HG02885 (cell line): ENCODE measurements at regions not wholly inside any gene's neighbourhood (a gene's known extent, or its start where the extent isn't known, plus 50 kb on each side); places are given as distances from the start of the nearest gene placed in this dataset.
A peak's percentile ranks its signal among the peaks of the same experiment; 100 is the strongest.
"Not testable (repeated sequence)": the region's sequence is repeated elsewhere in the genome, so short reads cannot be mapped to it uniquely, and the experiment has no call there.

Source experiments
- ATAC-seq: cut with Tn5 transposase; IDR thresholded peaks from one replicate; pipeline ENCODE4 v1.9.1; 2021; ENCODE audit warnings: mild to moderate bottlenecking; ENCODE audit not compliant: unreplicated experiment, poor library complexity

DNA sequence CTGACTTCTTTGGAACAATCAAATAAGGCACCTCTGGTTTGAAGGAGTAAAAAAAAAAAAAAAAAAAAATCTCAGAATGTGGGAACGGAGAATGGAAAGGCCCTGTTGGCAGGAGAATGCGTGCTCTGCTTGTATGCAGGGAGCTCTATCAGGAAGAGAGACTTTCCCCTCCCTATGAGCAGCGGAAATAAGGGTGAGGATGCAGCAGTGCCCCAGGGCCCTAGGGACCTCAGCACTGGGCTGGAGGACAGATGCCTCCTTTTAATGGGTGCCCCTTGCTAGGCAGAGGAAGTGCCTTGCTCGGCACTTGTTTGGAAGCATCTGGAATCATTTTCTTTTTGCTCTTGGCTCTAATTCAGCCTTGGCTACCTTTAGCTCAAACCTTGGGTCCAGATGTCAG, 283.4 kb upstream of the NBPF12 start:
- ATAC-seq = not testable (repeated sequence)

- ATAC-seq = not testable (repeated sequence)
These were observed 292.0 kb upstream of the NBPF12 start for GRCh38 chr1:146645978-146646604.

- not testable (repeated sequence) for ATAC-seq
These were observed 296.6 kb upstream of the NBPF12 start for GRCh38 chr1:146641534-146641933.

- not testable (repeated sequence) for ATAC-seq
These were observed 297.5 kb upstream of the NBPF12 start for GRCh38 chr1:146640671-146641070.

DNA sequence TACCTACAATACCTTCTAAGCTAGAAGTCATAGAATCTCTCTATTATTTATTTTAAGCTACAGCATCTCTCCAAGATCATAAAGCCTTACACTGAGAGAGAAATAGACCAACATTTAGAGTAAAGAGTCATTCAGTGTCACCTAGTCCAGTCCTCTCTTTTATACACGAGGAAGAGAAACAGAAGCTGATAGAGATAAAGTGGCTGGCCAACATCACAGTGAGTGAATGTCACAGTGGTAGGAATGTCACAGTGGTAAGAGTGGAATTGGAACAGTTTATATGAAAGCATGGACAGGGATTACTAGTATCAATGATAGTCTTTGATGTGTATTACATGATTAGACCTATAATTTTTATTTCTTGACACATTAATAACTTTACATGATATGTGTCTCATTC, 307.8 kb upstream of the NBPF12 start:
- ATAC-seq = not testable (repeated sequence)

DNA sequence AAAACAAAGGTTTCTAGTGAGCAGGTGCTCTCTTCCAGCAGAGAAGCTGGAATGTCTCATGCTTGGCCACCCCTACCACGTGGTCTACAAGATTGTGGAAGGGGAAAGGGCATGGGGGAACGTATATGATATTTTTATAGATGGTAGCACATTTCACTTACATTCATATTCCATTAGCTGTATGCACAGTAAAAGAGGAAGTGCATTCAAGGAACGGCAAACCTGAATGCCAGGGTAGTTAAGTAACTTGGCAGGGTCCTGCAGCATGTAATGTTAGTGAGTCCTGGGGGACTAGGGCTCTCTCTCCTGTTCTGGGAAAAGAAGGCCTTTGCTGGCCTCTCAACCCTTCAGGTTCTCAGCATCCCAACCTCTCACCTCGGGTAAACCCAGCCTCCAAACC, 319.5 kb upstream of the NBPF12 start:
- ATAC-seq = not testable (repeated sequence)

GRCh38 chr1:146604681-146605080, 333.4 kb upstream of the NBPF12 start:
- not testable (repeated sequence) for ATAC-seq

DNA sequence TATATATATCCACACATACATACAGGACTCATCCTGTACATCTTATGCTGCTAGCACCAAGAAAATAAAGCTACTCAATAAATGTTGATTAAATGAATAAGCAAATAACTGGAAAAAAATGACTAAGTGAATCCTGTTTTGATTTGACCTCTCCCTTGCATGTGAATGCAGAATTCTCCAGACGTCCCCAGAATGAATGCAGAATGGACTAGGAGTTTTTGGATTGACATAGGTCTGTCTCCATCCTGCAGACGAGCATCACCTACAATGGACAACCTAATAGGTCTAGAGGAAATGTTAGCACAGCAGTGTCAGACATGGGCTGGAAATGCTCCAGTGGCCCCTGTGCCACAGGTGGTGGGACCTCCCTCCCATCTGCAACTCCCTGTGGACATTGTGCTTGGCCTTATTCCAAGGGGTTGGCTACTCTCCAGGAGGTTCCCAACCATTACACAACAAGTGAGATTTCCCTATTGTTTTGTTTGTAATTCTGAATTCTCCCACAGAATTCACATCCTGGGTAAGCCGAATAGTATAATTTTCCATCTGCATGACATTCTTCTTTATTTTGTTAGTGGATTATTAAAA, 337.3 kb upstream of the NBPF12 start:
- not testable (repeated sequence) for ATAC-seq

DNA sequence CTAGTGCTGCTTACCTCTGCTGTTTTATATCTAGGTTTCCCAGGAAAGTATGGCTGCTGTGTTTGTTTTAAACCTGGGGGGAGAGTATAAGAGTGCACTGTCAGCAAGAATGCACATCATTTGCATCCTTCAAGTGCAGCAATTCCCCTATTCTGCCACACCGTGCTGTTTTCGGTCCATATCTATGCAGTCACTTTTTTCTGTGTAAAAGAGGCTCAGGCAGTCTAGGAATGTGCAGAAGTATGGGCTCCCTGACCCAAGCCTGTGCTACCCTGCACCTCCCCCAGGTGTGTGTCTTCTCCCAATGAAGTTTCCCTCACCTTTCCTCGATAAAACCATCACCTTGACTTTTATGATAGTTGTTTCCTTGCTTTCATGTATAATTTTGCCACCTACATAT, 338.2 kb upstream of the NBPF12 start:
- ATAC-seq = not testable (repeated sequence)

DNA sequence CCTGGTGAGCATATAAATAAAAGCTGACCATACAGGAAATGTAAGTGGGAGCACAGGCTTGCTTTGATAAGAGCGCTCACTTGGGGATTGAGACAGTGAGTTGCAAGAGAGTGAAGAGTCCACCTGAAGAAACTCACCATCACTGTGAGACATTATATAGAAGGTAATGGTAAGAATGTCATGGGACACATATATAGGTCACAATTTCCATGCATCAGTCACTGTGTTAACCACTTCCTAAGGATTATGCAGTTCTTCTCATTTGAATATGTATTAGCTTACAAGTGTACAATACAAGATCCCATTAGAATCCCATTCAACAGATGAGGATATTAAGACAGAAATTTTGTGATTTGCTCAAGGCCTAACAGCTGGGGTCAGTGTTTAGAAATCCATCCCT, 352.4 kb upstream of the NOTCH2NLA start:
- not testable (repeated sequence) for ATAC-seq

DNA sequence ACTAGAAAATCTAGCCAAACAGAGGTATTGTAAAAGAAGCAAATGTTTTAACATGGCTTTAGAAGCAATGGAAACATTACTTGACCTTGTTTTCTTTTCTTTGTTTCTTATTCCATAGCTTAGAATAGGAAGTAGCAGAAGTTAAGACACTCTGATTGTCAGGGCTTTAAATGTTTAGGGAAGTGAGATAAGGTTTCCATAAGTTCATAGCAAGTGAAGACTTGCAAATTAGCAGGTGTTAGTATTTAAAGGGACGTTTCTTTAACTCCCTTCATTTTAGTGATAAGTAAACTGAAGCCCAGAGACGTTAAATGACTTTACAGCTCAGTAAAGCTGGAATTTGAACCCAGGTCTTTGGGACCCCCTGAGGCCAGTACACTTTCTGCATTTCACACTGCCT, 338.7 kb upstream of the NOTCH2NLA start:
- not testable (repeated sequence) for ATAC-seq

DNA sequence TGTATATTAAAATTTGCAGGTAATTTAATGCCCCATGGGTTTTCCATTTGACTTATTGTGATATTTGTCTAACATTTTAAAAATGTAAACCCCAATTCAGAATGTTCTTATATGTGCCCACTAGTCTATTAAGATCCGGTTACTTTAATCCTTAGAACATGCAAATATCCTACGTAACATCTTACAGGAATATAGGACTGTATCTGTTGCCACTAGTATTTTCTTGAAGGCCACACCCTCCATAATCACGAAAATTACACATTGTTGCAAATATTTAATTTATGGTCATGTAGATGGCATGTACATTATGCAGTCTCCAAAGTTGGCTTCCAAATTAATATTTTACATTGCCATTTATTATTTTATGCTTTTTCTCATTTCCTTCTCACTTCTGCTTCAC, 329.2 kb upstream of the NOTCH2NLA start:
- ATAC-seq = not testable (repeated sequence)

DNA sequence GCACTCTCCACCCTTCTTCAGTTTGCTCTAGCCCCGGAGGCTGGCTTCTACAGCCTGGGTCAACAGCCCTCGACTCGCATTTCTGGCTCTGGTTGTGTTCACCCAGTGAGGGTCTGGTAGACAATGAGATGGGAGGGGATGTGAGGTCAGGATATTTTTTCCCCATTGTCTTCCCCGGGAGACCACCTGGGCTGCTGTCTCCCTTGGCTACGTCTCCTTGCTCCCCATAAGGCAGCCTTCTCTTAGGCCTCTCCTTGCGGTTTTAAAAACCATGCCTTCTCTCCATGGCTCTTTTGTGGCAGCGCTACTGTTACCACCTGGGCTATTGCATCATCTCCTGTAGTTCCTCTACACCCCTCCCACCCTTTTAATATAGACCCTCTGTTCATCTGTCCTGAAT, 327.6 kb upstream of the NOTCH2NLA start:
- not testable (repeated sequence) for ATAC-seq

DNA sequence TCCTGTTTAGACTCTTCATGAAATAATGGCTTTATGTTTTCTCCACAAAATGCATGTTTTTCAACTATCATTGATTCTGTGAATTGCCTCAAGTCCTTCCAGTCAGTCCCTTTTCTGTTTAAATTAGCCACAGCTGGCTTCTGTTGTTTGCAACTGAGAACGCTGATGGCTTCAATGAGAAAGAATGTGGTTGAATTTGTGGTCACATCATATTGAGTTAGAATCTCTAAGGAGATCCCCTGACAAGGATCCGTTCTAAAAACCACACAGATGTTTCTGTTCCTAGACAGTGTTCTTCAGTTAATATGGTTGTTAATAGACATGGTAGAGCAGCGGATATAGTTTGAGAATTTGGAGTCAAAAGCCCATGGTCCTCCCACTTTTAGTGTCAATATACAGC, 323.6 kb upstream of the NOTCH2NLA start:
- not testable (repeated sequence) for ATAC-seq

DNA sequence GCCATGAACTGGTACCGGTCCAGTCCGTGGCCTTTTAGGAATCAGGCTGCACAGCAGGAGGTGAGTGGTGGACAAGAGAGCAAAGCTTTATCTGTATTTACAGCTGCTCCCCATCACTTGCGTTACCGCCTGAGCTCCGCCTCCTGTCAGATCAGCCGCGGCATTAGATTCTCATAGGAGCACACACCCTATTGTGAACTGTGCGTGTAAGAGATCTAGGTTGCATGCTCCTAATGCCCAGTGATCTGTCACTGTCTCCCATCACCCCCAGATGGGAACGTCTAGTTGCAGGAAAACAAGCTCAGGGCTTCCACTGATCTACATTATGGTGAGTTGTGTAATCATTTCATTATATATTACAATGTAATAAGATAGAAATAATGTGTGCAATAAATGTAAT, 319.9 kb upstream of the NOTCH2NLA start:
- ATAC-seq = not testable (repeated sequence)

DNA sequence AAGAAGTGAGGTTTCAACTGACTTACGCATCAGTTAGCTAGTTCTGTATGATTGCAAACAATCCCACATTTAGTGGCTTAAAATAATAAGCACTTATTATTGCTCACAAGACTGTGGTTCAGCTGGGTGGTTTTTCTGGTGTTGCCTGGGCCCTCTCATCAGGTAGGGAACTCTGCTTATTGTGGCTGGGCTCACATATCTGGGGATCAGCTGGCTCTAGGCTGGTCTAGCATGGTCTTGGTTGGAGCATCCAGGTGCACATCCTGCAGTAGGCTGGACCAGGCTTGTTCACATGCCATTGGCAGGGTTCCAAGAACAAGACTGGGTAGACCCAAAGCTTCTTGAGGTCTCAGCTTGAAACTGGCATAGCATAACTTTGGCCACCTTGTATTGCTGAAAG, 317.4 kb upstream of the NOTCH2NLA start:
- ATAC-seq = not testable (repeated sequence)

DNA sequence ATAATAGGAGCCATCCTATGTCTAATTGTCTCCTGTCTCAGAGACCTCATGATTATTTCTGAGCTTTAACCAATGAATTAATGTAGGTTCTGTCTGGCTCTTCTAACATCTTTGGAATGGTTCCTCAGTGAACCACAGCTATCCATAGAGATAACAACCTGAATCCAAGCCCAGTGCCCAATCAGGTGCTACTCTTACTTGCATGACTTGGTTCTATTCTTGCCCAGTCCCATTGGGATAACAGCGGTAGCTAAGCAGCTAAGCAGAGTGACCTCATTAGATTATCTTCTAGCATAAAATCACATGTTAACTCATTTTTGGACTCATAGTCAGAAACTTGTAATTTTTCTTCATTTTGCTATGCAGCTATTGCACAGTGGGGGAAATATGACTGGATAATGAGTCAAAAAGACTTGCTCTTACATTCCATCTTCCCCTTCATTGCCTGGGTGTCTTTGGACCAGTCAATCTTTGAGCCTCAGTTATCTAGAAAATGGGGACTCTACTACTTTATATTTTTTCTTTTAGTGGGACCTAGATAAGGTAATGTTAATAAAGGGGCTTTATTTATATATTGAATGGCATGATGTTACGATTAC, 309.1 kb upstream of the NOTCH2NLA start:
- not testable (repeated sequence) for ATAC-seq

GRCh38 chr1:146536028-146536427, 307.2 kb upstream of the NOTCH2NLA start:
- ATAC-seq = peak; percentile 50

GRCh38 chr1:146535575-146535974, 306.8 kb upstream of the NOTCH2NLA start:
- ATAC-seq = peak; percentile 14

DNA sequence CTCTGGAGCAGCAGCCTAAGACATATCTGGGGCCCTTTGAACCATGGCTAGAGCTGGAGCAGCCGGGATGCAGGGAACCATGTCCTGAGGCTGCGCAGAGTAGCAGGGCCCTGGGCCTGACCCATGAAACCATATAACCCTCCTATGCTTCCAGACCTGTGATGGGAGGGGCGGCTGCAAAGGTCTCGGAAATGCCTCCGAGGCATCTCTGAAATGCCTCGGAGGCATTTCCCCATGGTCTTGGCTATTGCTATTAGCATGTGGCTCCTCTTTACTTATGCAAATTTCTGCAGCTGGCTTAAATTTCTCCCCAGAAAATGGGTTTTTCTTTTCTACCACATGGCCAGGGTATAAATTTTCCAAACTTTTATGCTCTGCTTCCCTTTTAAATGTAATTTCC, 302.1 kb upstream of the NOTCH2NLA start:
- ATAC-seq = not testable (repeated sequence)

DNA sequence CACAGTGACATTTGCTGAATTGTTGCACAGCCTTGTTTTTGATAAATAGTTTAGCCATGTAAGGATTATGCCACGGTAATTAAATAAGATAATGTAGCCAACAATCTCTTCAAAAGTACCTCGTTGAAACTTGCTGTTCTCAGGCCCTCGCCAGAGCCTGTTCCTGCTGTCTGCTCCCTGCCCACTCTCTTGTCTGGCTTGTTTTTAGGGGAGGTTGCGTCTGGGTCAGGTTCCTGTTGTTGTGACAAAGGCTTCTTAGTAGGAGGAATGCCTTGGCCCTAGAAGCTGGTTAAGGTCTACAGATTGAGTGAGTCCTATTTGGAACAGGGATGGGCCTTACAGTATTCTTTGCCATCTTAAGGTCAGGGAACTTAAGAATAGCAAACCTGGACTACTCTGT, 294.0 kb upstream of the NOTCH2NLA start:
- not testable (repeated sequence) for ATAC-seq

DNA sequence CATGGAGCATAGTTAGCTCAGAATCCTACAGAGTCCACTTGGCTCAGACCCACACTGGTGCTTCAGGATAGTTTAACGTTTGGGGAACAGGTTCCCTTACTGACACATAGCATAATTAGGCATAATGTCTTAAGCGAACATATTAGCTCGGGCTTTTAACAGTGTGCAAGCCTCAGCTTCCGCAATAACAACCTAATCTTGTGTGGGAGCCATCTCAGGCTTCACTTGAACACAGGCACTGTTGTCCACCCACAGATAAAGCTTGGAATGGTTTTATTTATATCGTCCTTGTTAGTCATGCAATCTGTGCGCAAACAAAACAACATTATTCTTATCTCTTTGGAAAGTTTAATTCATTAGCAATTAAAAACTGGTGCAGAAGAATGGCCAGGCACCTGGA, 293.5 kb upstream of the NOTCH2NLA start:
- ATAC-seq = not testable (repeated sequence)
